ENCODE measurements at regions not wholly inside any gene's neighbourhood (a gene's known extent, or its start where the extent isn't known, plus 50 kb on each side); places are given as distances from the start of the nearest gene placed in this dataset.

DNA sequence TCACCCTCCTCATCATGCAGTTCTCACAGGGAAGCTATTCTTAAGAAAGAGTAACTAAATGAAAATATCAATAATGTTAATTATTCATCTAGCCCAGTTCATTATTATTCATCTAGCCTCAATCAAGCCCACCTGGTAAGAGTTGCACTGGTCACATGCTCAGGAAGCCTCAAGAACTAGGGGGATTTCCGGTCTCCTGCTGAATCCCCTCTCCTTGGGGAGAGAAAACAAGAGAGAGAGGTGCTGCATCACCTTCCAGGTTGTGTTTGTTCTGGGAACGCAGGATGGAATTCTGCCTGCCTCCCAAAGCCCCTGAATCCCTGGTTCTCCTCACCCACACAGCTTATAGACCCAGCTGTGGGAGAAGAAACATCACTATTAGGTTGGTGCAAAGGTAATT is 164.0 kb downstream of the PMP22 start:
- Mint-ChIP-seq H3K4me3 (no peak overlapping the region), H3K9me3 (peaks cover 0 to 3% (median 0%) of the 10 kb centered on the region in 3 donors), H3K36me3 (no peaks in the 10 kb centered on the region), H3K4me1 (no peaks in the 10 kb centered on the region), H3K27ac (no peak overlapping the region), H3K27me3 (peaks cover 4 to 8% of the 10 kb centered on the region in 2 donors)
- Histone ChIP-seq H3K27ac (ENCODE audit: low read length) (no peak overlapping the region), H3K4me3 (ENCODE audit: control insufficient read depth in 1 of 2, extremely low read depth in 1 of 2, low read length in 1 of 2) (no peak overlapping the region), H3K27me3 (replicated peaks in 1 of 2; ENCODE audit: control insufficient read depth in 2 of 2, extremely low read depth in 1 of 2, insufficient read depth in 2 of 2, low read length in 1 of 2) (peaks cover 0 to 6% of the 10 kb centered on the region in 2 experiments), H3K9me3 (no peaks in the 10 kb centered on the region), H3K4me1 (ENCODE audit: control insufficient read depth in 1 of 2, extremely low read depth in 1 of 2, insufficient read depth in 2 of 2, low read length in 2 of 2) (no peaks in the 10 kb centered on the region), H3K36me3 (ENCODE audit: control insufficient read depth in 2 of 2, extremely low read depth in 1 of 2, insufficient read depth in 1 of 2, low read length in 1 of 2) (no peaks in the 10 kb centered on the region)
- POLR2A ChIA-PET = no interaction called here
- CTCF ChIA-PET = no interaction called here
- WGBS (ENCODE audit: insufficient coverage) = no CpG with 5 or more reads among the region's 2 CpGs
- ATAC-seq (replicated peaks in 1 of 4) (no peak), DNase-seq (no peak)

GRCh38 chr17:15096511-15096910 is 168.6 kb downstream of the PMP22 start:
- CTCF ChIA-PET = no interaction called here
- peaks cover 6 to 9% of the 10 kb centered on the region in 2 donors for H3K27me3 Mint-ChIP-seq
- peaks cover 0 to 3% (median 0%) of the 10 kb centered on the region in 3 donors for H3K9me3 Mint-ChIP-seq
- no peak overlapping the region for H3K4me3 Mint-ChIP-seq
- H3K27ac Mint-ChIP-seq = no peak overlapping the region
- Histone ChIP-seq H3K9me3 (no peaks in the 10 kb centered on the region), H3K27me3 (replicated peaks in 1 of 2; ENCODE audit: control insufficient read depth in 2 of 2, extremely low read depth in 1 of 2, insufficient read depth in 2 of 2, low read length in 1 of 2) (peaks cover 0 to 2% of the 10 kb centered on the region in 2 experiments), H3K4me1 (ENCODE audit: control insufficient read depth in 1 of 2, extremely low read depth in 1 of 2, insufficient read depth in 2 of 2, low read length in 2 of 2) (no peaks in the 10 kb centered on the region), H3K4me3 (ENCODE audit: control insufficient read depth in 1 of 2, extremely low read depth in 1 of 2, low read length in 1 of 2) (no peak overlapping the region), H3K27ac (ENCODE audit: low read length) (no peak overlapping the region), H3K36me3 (ENCODE audit: control insufficient read depth in 2 of 2, extremely low read depth in 1 of 2, insufficient read depth in 1 of 2, low read length in 1 of 2) (no peaks in the 10 kb centered on the region)
- no peak for ATAC-seq (replicated peaks in 1 of 4)
- POLR2A ChIA-PET = no interaction called here
- no peaks in the 10 kb centered on the region for H3K4me1 Mint-ChIP-seq
- no peaks in the 10 kb centered on the region for H3K36me3 Mint-ChIP-seq
- 80% methylated on average over 1 of the region's 4 CpGs for WGBS (ENCODE audit: insufficient coverage)
- DNase-seq = no peak

- no peak for DNase-seq
- no peaks in the 10 kb centered on the region for H3K4me1 Mint-ChIP-seq
- peaks cover 0 to 3% (median 0%) of the 10 kb centered on the region in 3 donors for H3K9me3 Mint-ChIP-seq
Measured at GRCh38 chr17:15095935-15096334, 169.2 kb downstream of the PMP22 start.

GRCh38 chr17:15092762-15093161 is 172.4 kb downstream of the PMP22 start:
- Mint-ChIP-seq H3K27ac (no peak overlapping the region), H3K4me3 (no peak overlapping the region), H3K36me3 (no peaks in the 10 kb centered on the region), H3K4me1 (no peaks in the 10 kb centered on the region), H3K27me3 (peaks cover 9 to 18% of the 10 kb centered on the region in 2 donors), H3K9me3 (peaks cover 0 to 3% (median 0%) of the 10 kb centered on the region in 3 donors)
- Histone ChIP-seq H3K4me3 (ENCODE audit: control insufficient read depth in 1 of 2, extremely low read depth in 1 of 2, low read length in 1 of 2) (no peak overlapping the region), H3K36me3 (ENCODE audit: control insufficient read depth in 2 of 2, extremely low read depth in 1 of 2, insufficient read depth in 1 of 2, low read length in 1 of 2) (no peaks in the 10 kb centered on the region), H3K4me1 (ENCODE audit: control insufficient read depth in 1 of 2, extremely low read depth in 1 of 2, insufficient read depth in 2 of 2, low read length in 2 of 2) (no peaks in the 10 kb centered on the region), H3K27me3 (replicated peaks in 1 of 2; ENCODE audit: control insufficient read depth in 2 of 2, extremely low read depth in 1 of 2, insufficient read depth in 2 of 2, low read length in 1 of 2) (no peaks in the 10 kb centered on the region), H3K27ac (ENCODE audit: low read length) (no peak overlapping the region), H3K9me3 (no peaks in the 10 kb centered on the region)
- ChIA-PET POLR2A (no interaction called here), CTCF (no interaction called here)
- DNase-seq (no peak), ATAC-seq (replicated peaks in 1 of 4) (no peak)
- 80% methylated on average over 1 of the region's 7 CpGs for WGBS (ENCODE audit: insufficient coverage)

More at GRCh38 chr17:15095935-15096334, 169.2 kb downstream of the PMP22 start:
- H3K27me3 ChIP-seq (replicated peaks in 1 of 2; ENCODE audit: control insufficient read depth in 2 of 2, extremely low read depth in 1 of 2, insufficient read depth in 2 of 2, low read length in 1 of 2) = no peaks in the 10 kb centered on the region
- H3K4me1 ChIP-seq (ENCODE audit: control insufficient read depth in 1 of 2, extremely low read depth in 1 of 2, insufficient read depth in 2 of 2, low read length in 2 of 2) = no peaks in the 10 kb centered on the region
- Mint-ChIP-seq H3K27ac (no peak overlapping the region), H3K36me3 (no peaks in the 10 kb centered on the region), H3K4me3 (no peak overlapping the region), H3K27me3 (peaks cover 4 to 9% of the 10 kb centered on the region in 2 donors)
- no CpG with 5 or more reads among the region's 2 CpGs for WGBS (ENCODE audit: insufficient coverage)
- no peak for ATAC-seq (replicated peaks in 1 of 4)
- ChIA-PET POLR2A (no interaction called here), CTCF (no interaction called here)
- no peaks in the 10 kb centered on the region for H3K9me3 ChIP-seq
- H3K36me3 ChIP-seq (ENCODE audit: control insufficient read depth in 2 of 2, extremely low read depth in 1 of 2, insufficient read depth in 1 of 2, low read length in 1 of 2) = no peaks in the 10 kb centered on the region
- H3K4me3 ChIP-seq (ENCODE audit: control insufficient read depth in 1 of 2, extremely low read depth in 1 of 2, low read length in 1 of 2) = no peak overlapping the region
- H3K27ac ChIP-seq (ENCODE audit: low read length) = no peak overlapping the region

- Histone ChIP-seq H3K4me1 (ENCODE audit: control insufficient read depth in 1 of 2, extremely low read depth in 1 of 2, insufficient read depth in 2 of 2, low read length in 2 of 2) (no peaks in the 10 kb centered on the region), H3K27me3 (replicated peaks in 1 of 2; ENCODE audit: control insufficient read depth in 2 of 2, extremely low read depth in 1 of 2, insufficient read depth in 2 of 2, low read length in 1 of 2) (no peaks in the 10 kb centered on the region), H3K9me3 (no peaks in the 10 kb centered on the region), H3K36me3 (ENCODE audit: control insufficient read depth in 2 of 2, extremely low read depth in 1 of 2, insufficient read depth in 1 of 2, low read length in 1 of 2) (no peaks in the 10 kb centered on the region), H3K4me3 (ENCODE audit: control insufficient read depth in 1 of 2, extremely low read depth in 1 of 2, low read length in 1 of 2) (no peak overlapping the region), H3K27ac (ENCODE audit: low read length) (no peak overlapping the region)
- POLR2A ChIA-PET = no interaction called here
- no peaks in the 10 kb centered on the region for H3K36me3 Mint-ChIP-seq
- DNase-seq (no peak), ATAC-seq (replicated peaks in 1 of 4) (no peak)
- no peak overlapping the region for H3K27ac Mint-ChIP-seq
- H3K4me3 Mint-ChIP-seq = no peak overlapping the region
- peaks cover 9 to 21% of the 10 kb centered on the region in 2 donors for H3K27me3 Mint-ChIP-seq
- no CpG with 5 or more reads among the region's 2 CpGs for WGBS (ENCODE audit: insufficient coverage)
- H3K9me3 Mint-ChIP-seq = peaks cover 0 to 3% (median 0%) of the 10 kb centered on the region in 3 donors
- no peaks in the 10 kb centered on the region for H3K4me1 Mint-ChIP-seq
- CTCF ChIA-PET = no interaction called here
Measured at GRCh38 chr17:15092261-15092660, 172.9 kb downstream of the PMP22 start.

DNA sequence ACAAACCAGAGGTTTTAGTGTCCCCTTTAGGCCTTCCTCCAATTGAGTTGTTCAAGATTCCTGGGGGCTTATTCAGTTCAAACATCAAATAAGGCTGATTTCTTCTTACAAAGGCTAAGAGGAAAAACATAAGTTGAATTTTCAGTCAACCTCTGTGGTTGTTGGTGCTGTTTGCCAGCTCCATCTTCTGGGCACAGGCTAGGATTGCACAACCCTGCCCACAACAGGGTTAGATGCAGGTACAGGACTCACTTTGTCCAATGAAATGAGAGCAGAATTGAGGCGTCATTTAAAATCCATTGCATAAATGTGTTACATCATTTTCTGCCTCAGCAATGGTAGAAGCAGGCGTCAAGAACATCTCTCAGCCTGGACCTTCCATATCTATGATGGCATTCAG is 173.3 kb downstream of the PMP22 start:
- no peaks in the 10 kb centered on the region for H3K4me1 ChIP-seq (ENCODE audit: control insufficient read depth in 1 of 2, extremely low read depth in 1 of 2, insufficient read depth in 2 of 2, low read length in 2 of 2)
- ChIA-PET POLR2A (no interaction called here), CTCF (no interaction called here)
- peaks cover 9 to 22% of the 10 kb centered on the region in 2 donors for H3K27me3 Mint-ChIP-seq
- H3K4me1 Mint-ChIP-seq = no peaks in the 10 kb centered on the region
- H3K27me3 ChIP-seq (replicated peaks in 1 of 2; ENCODE audit: control insufficient read depth in 2 of 2, extremely low read depth in 1 of 2, insufficient read depth in 2 of 2, low read length in 1 of 2) = peaks cover 0 to under 1% of the 10 kb centered on the region in 2 experiments
- WGBS (ENCODE audit: insufficient coverage) = no CpG with 5 or more reads among the region's 2 CpGs
- H3K27ac ChIP-seq (ENCODE audit: low read length) = no peak overlapping the region
- no peak for ATAC-seq (replicated peaks in 1 of 4)
- no peaks in the 10 kb centered on the region for H3K9me3 Mint-ChIP-seq
- H3K36me3 ChIP-seq (ENCODE audit: control insufficient read depth in 2 of 2, extremely low read depth in 1 of 2, insufficient read depth in 1 of 2, low read length in 1 of 2) = no peaks in the 10 kb centered on the region
- no peak for DNase-seq
- no peak overlapping the region for H3K27ac Mint-ChIP-seq
- no peaks in the 10 kb centered on the region for H3K36me3 Mint-ChIP-seq
- H3K4me3 ChIP-seq (ENCODE audit: control insufficient read depth in 1 of 2, extremely low read depth in 1 of 2, low read length in 1 of 2) = no peak overlapping the region
- H3K4me3 Mint-ChIP-seq = no peak overlapping the region
- H3K9me3 ChIP-seq = no peaks in the 10 kb centered on the region

- H3K4me1 Mint-ChIP-seq = no peaks in the 10 kb centered on the region
- Histone ChIP-seq H3K4me3 (ENCODE audit: control insufficient read depth in 1 of 2, extremely low read depth in 1 of 2, low read length in 1 of 2) (no peak overlapping the region), H3K27ac (ENCODE audit: low read length) (no peak overlapping the region), H3K36me3 (ENCODE audit: control insufficient read depth in 2 of 2, extremely low read depth in 1 of 2, insufficient read depth in 1 of 2, low read length in 1 of 2) (no peaks in the 10 kb centered on the region), H3K9me3 (no peaks in the 10 kb centered on the region), H3K27me3 (replicated peaks in 1 of 2; ENCODE audit: control insufficient read depth in 2 of 2, extremely low read depth in 1 of 2, insufficient read depth in 2 of 2, low read length in 1 of 2) (peaks cover 0 to 2% of the 10 kb centered on the region in 2 experiments), H3K4me1 (ENCODE audit: control insufficient read depth in 1 of 2, extremely low read depth in 1 of 2, insufficient read depth in 2 of 2, low read length in 2 of 2) (no peaks in the 10 kb centered on the region)
- ATAC-seq (replicated peaks in 1 of 4) (no peak), DNase-seq (no peak)
- no peak overlapping the region for H3K4me3 Mint-ChIP-seq
- H3K9me3 Mint-ChIP-seq = no peaks in the 10 kb centered on the region
- no peaks in the 10 kb centered on the region for H3K36me3 Mint-ChIP-seq
- POLR2A ChIA-PET = no interaction called here
- no CpG with 5 or more reads among the region's 8 CpGs for WGBS (ENCODE audit: insufficient coverage)
- H3K27me3 Mint-ChIP-seq = peaks cover 13 to 28% of the 10 kb centered on the region in 2 donors
- CTCF ChIA-PET = no interaction called here
- H3K27ac Mint-ChIP-seq = no peak overlapping the region
Measured at GRCh38 chr17:15090533-15090932, 174.6 kb downstream of the PMP22 start.

Data from T-cell (primary cell).